GOT3 (cell line): ENCODE measurements at regions not wholly inside any gene's neighbourhood (a gene's known extent, or its start where the extent isn't known, plus 50 kb on each side); places are given as distances from the start of the nearest gene placed in this dataset.

Source experiments
- DNase-seq: peaks from one replicate; lab custom pipeline; 2025; ENCODE audit warnings: mixed read lengths; lab: John Stamatoyannopoulos, UW

- DNase-seq: no peak
These were observed 86.2 kb upstream of the THBS2 start for GRCh38 chr6:169339731-169340309.

GRCh38 chr6:169339025-169339424 lies 85.4 kb upstream of the THBS2 start:
- no peak for DNase-seq

- DNase-seq: no peak
These were observed 84.3 kb upstream of the THBS2 start for GRCh38 chr6:169337886-169338445.

- no peak for DNase-seq
These were observed 81.7 kb upstream of the THBS2 start for GRCh38 chr6:169335301-169335700.

- DNase-seq: no peak
These were observed 78.6 kb upstream of the THBS2 start for GRCh38 chr6:169332250-169332649.

- DNase-seq: no peak
These were observed 74.6 kb upstream of the THBS2 start for GRCh38 chr6:169328112-169328801.

GRCh38 chr6:169326067-169326799 lies 72.6 kb upstream of the THBS2 start:
- DNase-seq: no peak

GRCh38 chr6:169324656-169325459 lies 71.2 kb upstream of the THBS2 start:
- DNase-seq: no peak

- no peak for DNase-seq
These were observed 70.4 kb upstream of the THBS2 start for GRCh38 chr6:169324086-169324485.

GRCh38 chr6:169323221-169323620 lies 69.6 kb upstream of the THBS2 start:
- no peak for DNase-seq

GRCh38 chr6:169321546-169321945 lies 67.9 kb upstream of the THBS2 start:
- DNase-seq: no peak

- no peak for DNase-seq
These were observed 66.4 kb upstream of the THBS2 start for GRCh38 chr6:169320013-169320412.

- no peak for DNase-seq
These were observed 64.0 kb upstream of the THBS2 start for GRCh38 chr6:169317441-169318202.

- no peak for DNase-seq
These were observed 63.0 kb upstream of the THBS2 start for GRCh38 chr6:169316651-169317050.

- no peak for DNase-seq
These were observed 62.4 kb upstream of the THBS2 start for GRCh38 chr6:169315830-169316614.

GRCh38 chr6:169313347-169314010 lies 59.8 kb upstream of the THBS2 start:
- DNase-seq: no peak

- no peak for DNase-seq
These were observed 59.2 kb upstream of the THBS2 start for GRCh38 chr6:169312658-169313346.

GRCh38 chr6:169310983-169311382 lies 57.3 kb upstream of the THBS2 start:
- DNase-seq: no peak
